ENCODE measurements at regions not wholly inside any gene's neighbourhood (a gene's known extent, or its start where the extent isn't known, plus 50 kb on each side); places are given as distances from the start of the nearest gene placed in this dataset.

DNA sequence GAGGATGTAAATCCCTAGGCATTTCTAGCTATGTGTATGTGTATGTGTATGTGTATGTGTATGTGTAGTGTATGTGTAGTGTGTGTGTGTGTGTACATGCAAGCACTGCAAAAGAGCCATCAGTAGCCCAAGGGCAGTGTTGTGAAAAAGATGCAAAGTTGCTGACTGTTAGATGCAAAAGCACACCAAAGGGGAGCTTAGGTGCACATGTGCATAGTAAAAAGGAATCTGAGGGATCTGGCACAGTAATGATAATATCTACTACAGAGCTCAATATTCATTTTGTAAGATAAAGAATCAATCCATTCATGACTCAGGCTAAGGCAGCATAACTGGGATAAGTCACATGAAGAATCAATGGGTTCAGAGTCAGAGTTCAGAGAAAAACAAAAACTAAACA is 80.2 kb downstream of the TMEM47 start:
- H3K27me3 ChIP-seq = no peaks in the 10 kb centered on the region
- no peaks in the 10 kb centered on the region for H3K4me1 ChIP-seq
- no peaks in the 10 kb centered on the region for H3K9me3 ChIP-seq (replicated peaks)
- H3K4me3 ChIP-seq = no peak overlapping the region
- H3K36me3 ChIP-seq = no peaks in the 10 kb centered on the region
- DNase-seq = no peak
- no peak overlapping the region for H3K27ac ChIP-seq

DNA sequence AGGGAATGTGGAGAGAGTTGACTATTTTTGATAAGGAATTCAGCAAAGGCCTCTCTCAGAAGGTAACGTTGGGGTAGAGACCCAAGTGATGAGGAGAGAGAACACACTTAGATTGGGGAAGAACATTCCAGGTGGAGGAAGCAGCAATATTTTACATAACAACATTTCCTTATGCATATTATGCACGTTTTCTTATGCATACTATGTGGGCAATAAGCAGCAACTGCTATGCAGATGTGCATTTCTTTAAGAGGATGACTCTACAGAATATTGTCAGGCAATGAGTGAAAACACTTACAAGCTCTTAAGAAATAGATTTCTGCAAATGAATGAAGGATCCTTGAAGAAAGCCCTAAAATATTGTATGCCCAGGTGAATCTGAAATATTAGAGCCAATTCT is 91.1 kb downstream of the TMEM47 start:
- DNase-seq = no peak
- H3K36me3 ChIP-seq = no peaks in the 10 kb centered on the region
- H3K4me1 ChIP-seq = no peaks in the 10 kb centered on the region
- H3K27me3 ChIP-seq = no peaks in the 10 kb centered on the region
- no peak overlapping the region for H3K27ac ChIP-seq
- no peaks in the 10 kb centered on the region for H3K9me3 ChIP-seq (replicated peaks)
- no peak overlapping the region for H3K4me3 ChIP-seq

- DNase-seq = no peak
- H3K27me3 ChIP-seq = no peaks in the 10 kb centered on the region
- H3K9me3 ChIP-seq (replicated peaks) = no peaks in the 10 kb centered on the region
Measured at GRCh38 chrX:34563804-34564203, 93.3 kb downstream of the TMEM47 start.

DNA sequence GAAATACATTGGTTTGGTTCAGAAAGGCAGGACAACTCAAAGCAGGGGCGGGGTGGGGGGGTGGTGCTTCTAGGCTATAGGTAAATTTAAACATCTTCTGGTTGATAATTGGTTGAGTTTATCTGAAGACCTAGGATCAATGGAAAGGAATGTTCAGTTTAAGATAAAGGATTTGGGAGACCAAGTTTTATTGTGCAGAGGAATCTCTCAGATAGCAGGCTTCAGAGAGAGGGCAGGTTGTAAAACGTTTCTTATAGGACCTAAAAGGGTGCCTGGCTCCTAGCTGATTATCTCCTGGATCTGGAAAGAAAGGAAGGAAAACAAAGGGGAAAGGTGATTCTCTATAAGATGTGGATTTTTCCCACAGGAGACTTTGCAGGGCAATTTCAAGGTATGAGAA is 94.0 kb downstream of the TMEM47 start:
- H3K4me1 ChIP-seq = no peaks in the 10 kb centered on the region
- no peak overlapping the region for H3K4me3 ChIP-seq
- H3K27ac ChIP-seq = no peak overlapping the region
- H3K36me3 ChIP-seq = no peaks in the 10 kb centered on the region
- no peak for DNase-seq
- no peaks in the 10 kb centered on the region for H3K27me3 ChIP-seq
- H3K9me3 ChIP-seq (replicated peaks) = no peaks in the 10 kb centered on the region

More at GRCh38 chrX:34563804-34564203, 93.3 kb downstream of the TMEM47 start:
- H3K36me3 ChIP-seq = no peaks in the 10 kb centered on the region
- no peaks in the 10 kb centered on the region for H3K4me1 ChIP-seq
- H3K27ac ChIP-seq = no peak overlapping the region
- H3K4me3 ChIP-seq = no peak overlapping the region

- H3K4me3 ChIP-seq = no peak overlapping the region
- no peak overlapping the region for H3K27ac ChIP-seq
- no peaks in the 10 kb centered on the region for H3K36me3 ChIP-seq
- H3K9me3 ChIP-seq (replicated peaks) = no peaks in the 10 kb centered on the region
- no peak for DNase-seq
- H3K4me1 ChIP-seq = no peaks in the 10 kb centered on the region
- no peaks in the 10 kb centered on the region for H3K27me3 ChIP-seq
Measured at GRCh38 chrX:34562006-34562405, 95.1 kb downstream of the TMEM47 start.

DNA sequence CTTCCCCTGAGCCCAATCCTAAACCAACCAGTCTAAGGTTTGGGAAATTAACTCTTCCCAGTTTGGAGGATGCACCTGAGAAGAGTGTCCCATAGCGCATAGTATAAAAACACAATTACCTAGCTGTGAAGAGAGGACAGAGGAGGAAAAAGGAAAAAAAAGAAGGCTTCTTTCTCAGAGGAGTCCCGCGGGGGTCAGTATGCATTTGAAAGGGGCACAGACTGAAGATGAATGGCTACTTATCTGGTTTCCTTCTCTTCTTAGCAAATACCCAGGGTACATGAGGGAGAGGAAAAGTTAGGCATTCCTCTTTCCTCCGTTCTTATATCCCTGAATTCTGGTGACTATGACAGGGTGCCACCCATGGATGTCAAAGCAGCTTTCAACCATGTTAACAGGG is 96.9 kb downstream of the TMEM47 start:
- no peaks in the 10 kb centered on the region for H3K9me3 ChIP-seq (replicated peaks)
- no peaks in the 10 kb centered on the region for H3K4me1 ChIP-seq
- DNase-seq = no peak
- no peak overlapping the region for H3K4me3 ChIP-seq
- no peak overlapping the region for H3K27ac ChIP-seq
- no peaks in the 10 kb centered on the region for H3K36me3 ChIP-seq
- no peaks in the 10 kb centered on the region for H3K27me3 ChIP-seq

DNA sequence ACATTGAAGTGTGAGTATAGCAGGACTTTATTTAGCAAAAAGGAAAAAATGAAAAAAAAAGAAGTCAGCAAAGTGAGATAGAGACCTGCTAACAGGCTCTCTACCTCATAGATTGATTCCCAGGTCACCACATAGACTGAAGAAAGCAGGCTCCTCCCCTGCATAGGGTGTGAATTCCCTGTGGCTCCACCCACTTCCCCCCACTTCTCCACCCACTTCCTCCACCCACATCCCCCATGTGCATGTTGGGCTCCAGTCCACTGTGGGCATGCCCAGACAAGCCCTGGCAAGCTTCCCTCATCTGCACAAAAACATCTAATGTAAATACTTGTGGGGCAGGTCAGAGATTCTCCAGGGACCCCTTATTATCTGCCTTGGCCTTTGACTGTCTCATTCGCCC is 97.8 kb downstream of the TMEM47 start:
- Histone ChIP-seq H3K9me3 (replicated peaks) (no peaks in the 10 kb centered on the region), H3K27ac (no peak overlapping the region), H3K36me3 (no peaks in the 10 kb centered on the region), H3K27me3 (no peaks in the 10 kb centered on the region), H3K4me1 (no peaks in the 10 kb centered on the region), H3K4me3 (no peak overlapping the region)
- peak; percentile 24 to 42 for DNase-seq

- DNase-seq = no peak
- Histone ChIP-seq H3K9me3 (replicated peaks) (no peaks in the 10 kb centered on the region), H3K27ac (no peak overlapping the region), H3K4me1 (no peaks in the 10 kb centered on the region), H3K36me3 (no peaks in the 10 kb centered on the region), H3K4me3 (no peak overlapping the region), H3K27me3 (no peaks in the 10 kb centered on the region)
Measured at GRCh38 chrX:34557733-34558132, 99.4 kb downstream of the TMEM47 start.

GRCh38 chrX:34555481-34555880 is 101.6 kb downstream of the TMEM47 start:
- Histone ChIP-seq H3K4me3 (no peak overlapping the region), H3K27ac (no peak overlapping the region), H3K4me1 (no peaks in the 10 kb centered on the region), H3K9me3 (replicated peaks) (no peaks in the 10 kb centered on the region), H3K27me3 (no peaks in the 10 kb centered on the region), H3K36me3 (no peaks in the 10 kb centered on the region)
- DNase-seq = no peak

GRCh38 chrX:34546366-34546765 is 110.7 kb downstream of the TMEM47 start:
- DNase-seq = no peak
- Histone ChIP-seq H3K4me3 (no peak overlapping the region), H3K36me3 (no peaks in the 10 kb centered on the region), H3K27ac (no peak overlapping the region), H3K4me1 (no peaks in the 10 kb centered on the region), H3K9me3 (replicated peaks) (no peaks in the 10 kb centered on the region), H3K27me3 (no peaks in the 10 kb centered on the region)

DNA sequence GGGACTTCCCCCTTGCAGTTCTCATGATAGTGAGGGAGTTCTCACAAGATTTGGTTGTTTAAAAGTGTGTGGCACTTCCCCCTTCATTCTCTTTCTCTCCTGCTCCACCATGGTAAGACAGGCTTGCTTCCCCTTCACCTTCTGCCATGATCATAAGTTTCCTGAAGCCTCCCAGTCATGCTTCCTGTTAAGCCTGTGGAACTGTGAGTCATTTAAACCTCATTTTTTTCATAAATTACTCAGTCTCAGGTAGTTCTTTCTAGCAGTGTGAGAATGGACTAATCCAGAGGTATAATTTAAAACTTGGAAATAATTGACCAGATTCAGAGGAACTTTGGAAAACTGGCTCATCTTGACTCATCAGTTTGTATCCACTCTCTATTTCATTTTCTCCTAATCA is 129.0 kb downstream of the TMEM47 start:
- Histone ChIP-seq H3K4me3 (no peak overlapping the region), H3K36me3 (no peaks in the 10 kb centered on the region), H3K9me3 (replicated peaks) (no peaks in the 10 kb centered on the region), H3K27ac (no peak overlapping the region), H3K4me1 (no peaks in the 10 kb centered on the region), H3K27me3 (no peaks in the 10 kb centered on the region)
- no peak for DNase-seq

DNA sequence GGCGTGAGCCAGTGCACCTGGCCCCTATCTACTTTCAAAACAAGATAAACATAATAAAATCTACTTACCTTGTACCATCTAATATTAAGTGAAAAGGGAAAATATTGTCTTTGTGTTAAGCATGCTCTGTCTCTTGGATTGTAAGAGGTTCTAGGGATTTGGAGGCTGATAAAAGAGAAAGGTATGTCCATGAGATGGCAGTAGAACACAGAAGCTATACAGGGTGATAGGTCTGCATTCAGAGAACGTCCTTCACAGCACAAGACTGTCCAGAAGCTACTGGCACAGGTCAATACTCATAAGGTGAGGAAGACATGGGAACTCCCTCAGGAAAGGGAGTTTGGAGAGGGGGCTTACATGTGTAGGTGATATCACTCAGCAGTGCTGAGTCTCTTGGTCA is 135.5 kb downstream of the TMEM47 start:
- Histone ChIP-seq H3K27ac (no peak overlapping the region), H3K9me3 (replicated peaks) (no peaks in the 10 kb centered on the region), H3K36me3 (no peaks in the 10 kb centered on the region), H3K27me3 (no peaks in the 10 kb centered on the region), H3K4me1 (no peaks in the 10 kb centered on the region), H3K4me3 (no peak overlapping the region)
- DNase-seq = peak in 1 of 2 experiments; percentile 19

- no peaks in the 10 kb centered on the region for H3K36me3 ChIP-seq
- H3K27ac ChIP-seq = no peak overlapping the region
- no peak for DNase-seq
- H3K4me1 ChIP-seq = no peaks in the 10 kb centered on the region
- no peaks in the 10 kb centered on the region for H3K9me3 ChIP-seq (replicated peaks)
- H3K4me3 ChIP-seq = no peak overlapping the region
- H3K27me3 ChIP-seq = no peaks in the 10 kb centered on the region
Measured at GRCh38 chrX:34509394-34509793, 147.7 kb downstream of the TMEM47 start.

DNA sequence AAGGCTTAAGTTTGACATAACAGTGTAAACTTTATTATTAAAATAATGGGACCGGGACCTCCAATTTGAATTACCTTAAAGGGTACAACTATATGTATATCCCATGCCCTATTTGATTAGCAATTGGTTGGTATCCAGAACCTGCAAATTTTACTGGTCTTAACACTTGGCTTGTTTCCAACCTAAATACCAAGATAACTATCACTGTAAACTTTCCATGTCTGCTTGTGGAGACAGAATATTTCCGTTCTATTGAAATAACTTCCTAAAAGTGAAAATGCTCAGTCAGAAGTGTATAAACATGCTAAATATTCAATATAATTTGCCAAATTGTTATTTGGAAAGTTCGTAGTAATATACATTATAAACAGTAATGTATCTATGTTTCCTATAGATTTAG is 154.0 kb downstream of the TMEM47 start:
- H3K4me3 ChIP-seq = no peak overlapping the region

DNA sequence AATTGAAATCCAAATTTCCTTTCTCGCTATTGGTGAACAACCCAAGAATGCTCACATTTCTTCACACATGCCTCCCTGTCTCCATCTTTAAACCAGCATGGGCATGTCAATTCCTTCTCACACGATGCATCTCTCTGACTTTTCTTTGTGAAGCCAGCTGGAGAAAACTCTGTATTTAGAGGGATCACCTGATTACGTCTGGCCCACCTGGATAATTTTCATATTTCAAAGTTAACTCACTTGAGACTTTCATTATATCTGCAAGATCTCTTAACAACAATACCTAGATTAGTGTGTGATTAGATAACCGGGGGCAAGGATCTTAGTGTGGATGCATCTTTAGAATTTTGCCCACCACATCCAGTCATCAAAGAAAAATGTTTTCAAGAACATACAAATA is 164.0 kb downstream of the TMEM47 start:
- Histone ChIP-seq H3K4me1 (no peaks in the 10 kb centered on the region), H3K27me3 (no peaks in the 10 kb centered on the region), H3K4me3 (no peak overlapping the region), H3K27ac (no peak overlapping the region), H3K36me3 (no peaks in the 10 kb centered on the region), H3K9me3 (replicated peaks) (no peaks in the 10 kb centered on the region)
- no peak for DNase-seq

More for the DNA sequence above, 154.0 kb downstream of the TMEM47 start:
- no peak overlapping the region for H3K27ac ChIP-seq
- H3K4me1 ChIP-seq = no peaks in the 10 kb centered on the region
- DNase-seq = no peak
- no peaks in the 10 kb centered on the region for H3K36me3 ChIP-seq
- H3K9me3 ChIP-seq (replicated peaks) = no peaks in the 10 kb centered on the region
- no peaks in the 10 kb centered on the region for H3K27me3 ChIP-seq

DNA sequence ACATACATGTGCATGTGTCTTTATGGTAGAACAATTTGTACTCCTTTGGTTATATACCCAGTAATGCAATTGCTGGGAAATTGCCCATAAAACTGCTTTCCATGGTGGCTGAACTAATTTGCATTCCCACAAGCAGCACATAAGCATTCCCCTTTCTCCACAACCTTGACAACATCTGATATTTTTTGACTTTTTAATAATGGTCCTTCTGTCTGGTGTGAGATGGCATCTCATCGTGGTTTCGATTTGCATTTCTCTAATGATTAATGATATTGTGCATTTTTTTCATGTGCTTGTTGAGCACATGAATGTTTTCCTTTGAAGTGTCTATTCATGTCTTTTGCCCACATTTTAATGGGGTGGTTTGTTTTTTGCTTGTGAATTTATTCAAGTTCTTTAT is 166.0 kb downstream of the TMEM47 start:
- Histone ChIP-seq H3K27me3 (no peaks in the 10 kb centered on the region), H3K27ac (no peak overlapping the region), H3K4me1 (no peaks in the 10 kb centered on the region), H3K36me3 (no peaks in the 10 kb centered on the region), H3K9me3 (replicated peaks) (no peaks in the 10 kb centered on the region), H3K4me3 (no peak overlapping the region)
- DNase-seq = no peak

GRCh38 chrX:34487364-34487763 is 169.7 kb downstream of the TMEM47 start:
- H3K27me3 ChIP-seq = no peaks in the 10 kb centered on the region
- H3K4me1 ChIP-seq = no peaks in the 10 kb centered on the region
- no peak for DNase-seq
- no peaks in the 10 kb centered on the region for H3K36me3 ChIP-seq
- no peaks in the 10 kb centered on the region for H3K9me3 ChIP-seq (replicated peaks)
- no peak overlapping the region for H3K4me3 ChIP-seq
- H3K27ac ChIP-seq = no peak overlapping the region
